A549 (cell line): ENCODE measurements at regions not wholly inside any gene's neighbourhood (a gene's known extent, or its start where the extent isn't known, plus 50 kb on each side); places are given as distances from the start of the nearest gene placed in this dataset.

Experiments used
- ATAC-seq, 2 experiments: fragments of 200-7000 bp in 1 of 2; fragments of >200 bp in 1 of 2; cut with Nextera tagmentation in 1 of 2; cut with Tn5 transposase in 1 of 2; 3 replicates each; pipeline versions ENCODE4 v1.8.0 to v1.9.1; 2018 to 2020; ENCODE audit warnings: mild to moderate bottlenecking in 1 of 2, moderate library complexity in 1 of 2
- CTCF ChIA-PET: fragments of 300-600 bp; sonication (Branson Sonifier 250); formaldehyde crosslinking; extraction: SDS; loops from one replicate; lab custom pipeline; 2021; ENCODE audit warnings: antibody characterized with exemption, inconsistent platforms; lab: Yijun Ruan, JAX
- POLR2A ChIA-PET: fragments of 350-600 bp; formaldehyde crosslinking; extraction: SDS; loops from one replicate; lab custom pipeline; 2021; ENCODE audit warnings: antibody characterized with exemption, inconsistent platforms; lab: Yijun Ruan, JAX
- DNase-seq, 2 experiments: peaks; one replicate each; pipeline versions ENCODE4 v3.0.0 to v3.0.0-alpha.2; 2011 to 2016; ENCODE audit warnings: low read depth in 1 of 2, low spot score in 1 of 2
- FAIRE-seq: peaks from 2 replicates; lab custom pipeline; 2011; peaks lifted over from hg19 to GRCh38; lab: Jason Lieb, UNC
- H3K27ac ChIP-seq, 2 experiments: fragments of >200 bp; sonication (Bioruptor Twin); formaldehyde crosslinking; 3 replicates each; pipeline ENCODE4 v1.5.1; 2016 to 2017
- H3K4me1 ChIP-seq: fragments of >200 bp; sonication (Bioruptor Twin); formaldehyde crosslinking; 3 replicates; pipeline ENCODE4 v1.6.1; 2016
- H3K4me2 ChIP-seq: fragments of >200 bp; sonication (Bioruptor Twin); formaldehyde crosslinking; 3 replicates; pipeline ENCODE4 v1.6.1; 2016
- H3K4me3 ChIP-seq: fragments of >200 bp; sonication (Bioruptor Twin); formaldehyde crosslinking; 3 replicates; pipeline ENCODE4 v1.5.1; 2016
- H3K9me3 ChIP-seq: fragments of >200 bp; sonication (Bioruptor Twin); formaldehyde crosslinking; 3 replicates; pipeline ENCODE4 v1.6.1; 2016
- BHLHE40 ChIP-seq: IDR thresholded peaks from 2 replicates; pipeline ENCODE4 v1.6.1; 2012; ENCODE audit warnings: low read depth, low read length, inconsistent platforms
- CEBPB ChIP-seq, 2 experiments: fragments of >200 bp in 1 of 2; sonication (Bioruptor Twin) in 1 of 2; formaldehyde crosslinking in 1 of 2; IDR thresholded peaks; 2 replicates each; pipeline ENCODE4 v1.6.1; 2012 to 2016
- CHD2 ChIP-seq: fragments of 150-350 bp; IDR thresholded peaks from 2 replicates; pipeline ENCODE4 v1.6.1; 2014; ENCODE audit warnings: low read length; ENCODE audit not compliant: partially characterized antibody
- FOSB ChIP-seq: fragments of 250-450 bp; sonication (Bioruptor Pico); IDR thresholded peaks from 2 replicates; pipeline ENCODE4 v1.5.0; 2020; ENCODE audit warnings: mild to moderate bottlenecking, moderate library complexity
- GATA3 ChIP-seq: IDR thresholded peaks from 2 replicates; pipeline ENCODE4 v1.6.1; 2012; ENCODE audit warnings: borderline replicate concordance
- HEYL ChIP-seq: fragments of 250-450 bp; sonication (Bioruptor Pico); IDR thresholded peaks from 2 replicates; pipeline ENCODE4 v1.8.0; 2021; ENCODE audit warnings: mild to moderate bottlenecking, moderate library complexity
- JUNB ChIP-seq: fragments of >200 bp; sonication (Bioruptor Twin); formaldehyde crosslinking; IDR thresholded peaks from 2 replicates; pipeline ENCODE4 v1.6.1; 2016
- KDM1A ChIP-seq: fragments of 200-600 bp; sonication (generic); IDR thresholded peaks from 2 replicates; pipeline ENCODE4 v1.6.1; 2016; ENCODE audit warnings: low read depth, mild to moderate bottlenecking
- MAFK ChIP-seq: fragments of 450-650 bp; IDR thresholded peaks from 2 replicates; pipeline ENCODE4 v1.6.1; 2014; ENCODE audit not compliant: partially characterized antibody
- NFE2L2 ChIP-seq: fragments of 150-350 bp; conservative IDR thresholded peaks from 2 replicates; pipeline ENCODE4 v1.6.1; 2014; ENCODE audit warnings: low read length
- RAD21 ChIP-seq, 2 experiments: fragments of >200 bp in 1 of 2; sonication (Bioruptor Twin) in 1 of 2; formaldehyde crosslinking in 1 of 2; IDR thresholded peaks in 1 of 2; conservative IDR thresholded peaks in 1 of 2; 2 replicates in 1 of 2; 3 replicates in 1 of 2; pipeline ENCODE4 v1.6.1; 2012 to 2018; ENCODE audit warnings: inconsistent platforms in 1 of 2
- RCOR1 ChIP-seq: fragments of 150-350 bp; IDR thresholded peaks from 2 replicates; pipeline ENCODE4 v1.6.1; 2014; ENCODE audit warnings: antibody characterized with exemption, low read length, low read depth
- RFX5 ChIP-seq: fragments of 450-650 bp; IDR thresholded peaks from 2 replicates; pipeline ENCODE4 v1.7.1; 2014; ENCODE audit warnings: antibody characterized with exemption, mild to moderate bottlenecking, moderate library complexity
- SREBF2 ChIP-seq: fragments of 450-650 bp; IDR thresholded peaks from 2 replicates; pipeline ENCODE4 v1.6.1; 2014; ENCODE audit warnings: mild to moderate bottlenecking, moderate library complexity
- TFCP2L1 ChIP-seq: fragments of 250-450 bp; sonication (Bioruptor Pico); IDR thresholded peaks from 2 replicates; pipeline ENCODE4 v1.5.0; 2021; ENCODE audit warnings: mild to moderate bottlenecking
- ZC3H11A ChIP-seq: fragments of 450-650 bp; IDR thresholded peaks from 2 replicates; pipeline ENCODE4 v1.6.1; 2014; ENCODE audit warnings: antibody characterized with exemption, mild to moderate bottlenecking
- ZFP36 ChIP-seq: fragments of 450-650 bp; IDR thresholded peaks from 2 replicates; pipeline ENCODE4 v1.6.1; 2014; ENCODE audit warnings: borderline replicate concordance; ENCODE audit not compliant: partially characterized antibody
- WGBS: methylation state at CpG from one replicate; pipeline ENCODE4 v1.1.6; 2017; ENCODE audit errors: missing lambda C conversion rate; 5-methylcytosine and 5-hydroxymethylcytosine counted together
- TF ChIP-seq, protein P1 (sequence below): IDR thresholded peaks from 2 replicates; pipeline ENCODE4 v1.6.1; 2012
- TF ChIP-seq, protein P2 (sequence below): fragments of >200 bp; sonication (Bioruptor Twin); formaldehyde crosslinking; IDR thresholded peaks from 3 replicates; pipeline ENCODE4 v1.5.1; 2016
- TF ChIP-seq, protein P3 (sequence below): IDR thresholded peaks from 2 replicates; pipeline ENCODE4 v1.6.1; 2012; ENCODE audit warnings: low read depth, borderline replicate concordance
- TF ChIP-seq, protein P4 (sequence below): IDR thresholded peaks from 2 replicates; pipeline ENCODE4 v1.6.1; 2012

DNA sequence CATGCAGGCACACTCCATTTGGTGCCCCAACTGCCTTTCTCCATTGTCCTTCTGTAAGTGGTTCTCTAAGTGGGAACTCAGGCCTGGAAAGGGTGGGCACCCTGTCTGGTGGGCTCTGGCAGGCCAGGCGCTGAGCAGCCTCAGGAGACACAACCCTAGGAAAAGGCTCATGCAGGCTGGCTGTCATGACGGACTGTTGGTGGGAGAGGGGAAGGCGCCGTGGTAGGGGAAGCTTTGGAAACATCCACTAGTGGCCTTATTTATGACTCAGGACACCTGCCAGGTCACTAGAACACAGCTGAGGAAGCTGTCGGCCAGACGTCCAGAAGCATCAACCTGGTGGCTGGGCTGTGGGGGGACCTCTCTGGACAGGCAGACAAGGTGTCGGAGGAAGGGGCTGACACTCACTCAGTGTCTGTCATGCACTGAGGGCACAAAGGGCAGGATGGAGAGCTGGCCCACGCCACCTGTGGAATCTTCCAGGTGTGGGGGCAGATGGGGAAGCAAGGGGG lies 216.0 kb downstream of the SEC14L1 start:
- H3K27ac ChIP-seq, result peak overlapping the region in 1 of 2 experiments; percentile 83; a peak in 4 of 6 replicates
- 83% methylated on average over 8 of the region's 8 CpGs for WGBS
- CTCF ChIA-PET, result interaction anchor here (0.9 to 5.7 kb wide), 6 partner anchors 25 to 138 kb away, joined by 3 to 43 read pairs (median 5); no protein-coding TSS in a partner anchor
- peaks cover 41% of the 10 kb centered on the region for H3K4me1 ChIP-seq
- peak in 1 of 2 experiments; percentile 51 for DNase-seq
- no peak overlapping the region for H3K4me2 ChIP-seq
- POLR2A ChIA-PET, result no interaction called here
- FAIRE-seq, result no peak
- ATAC-seq, result no peak; a peak in 1 of 6 replicates
- no peak for TF ChIP-seq JUNB
- no peak for TF ChIP-seq GATA3
- H3K9me3 ChIP-seq, result no peaks in the 10 kb centered on the region
- no peak overlapping the region for H3K4me3 ChIP-seq

DNA sequence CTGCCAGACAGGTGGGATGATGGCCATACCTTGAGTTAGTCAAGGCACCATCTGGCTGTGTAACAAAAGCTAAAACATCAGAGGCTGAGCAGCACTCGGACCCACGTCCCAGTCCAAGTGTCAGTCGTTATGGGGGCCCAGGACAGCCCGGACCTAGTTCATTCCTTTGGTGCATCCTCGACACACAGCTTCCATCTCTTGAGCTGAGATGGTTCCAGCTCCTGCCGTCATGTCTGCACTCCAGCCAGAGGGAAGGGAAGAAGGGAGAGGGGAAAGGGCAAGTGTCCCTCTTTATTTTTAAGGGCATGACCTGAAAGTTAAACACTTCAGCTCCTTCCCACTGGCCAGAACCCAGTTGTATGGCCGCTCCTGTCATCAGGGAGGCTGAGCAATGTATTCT lies 218.0 kb downstream of the SEC14L1 start:
- POLR2A ChIA-PET, result no interaction called here
- no peak overlapping the region for H3K4me2 ChIP-seq
- FAIRE-seq, result no peak
- no peak for ATAC-seq
- 100% methylated on average over 7 of the region's 7 CpGs for WGBS
- CTCF ChIA-PET, result interaction anchor here (1.1 to 5.7 kb wide), 7 partner anchors 9 to 71 kb away, joined by 3 to 43 read pairs (median 7); no protein-coding TSS in a partner anchor
- peaks cover 52% of the 10 kb centered on the region for H3K4me1 ChIP-seq
- H3K27ac ChIP-seq, result no peak overlapping the region
- H3K9me3 ChIP-seq, result no peaks in the 10 kb centered on the region
- no peak for DNase-seq
- H3K4me3 ChIP-seq, result no peak overlapping the region
- TF ChIP-seq ZFP36 (no peak), RCOR1 (no peak), BHLHE40 (no peak), SREBF2 (no peak), CEBPB (IDR thresholded peaks at IDR 0.05) (no peak), HEYL (no peak), RFX5 (no peak), ZC3H11A (no peak), MAFK (no peak), KDM1A (no peak), FOSB (CRISPR knock-in tag) (no peak), JUNB (no peak), RAD21 (conservative IDR thresholded peaks at IDR 0.05 in 1 of 2, IDR thresholded peaks at IDR 0.05 in 1 of 2) (no peak), CHD2 (no peak), NFE2L2 (no peak), TFCP2L1 (CRISPR knock-in tag) (no peak)
- TF ChIP-seq, protein P1, sequence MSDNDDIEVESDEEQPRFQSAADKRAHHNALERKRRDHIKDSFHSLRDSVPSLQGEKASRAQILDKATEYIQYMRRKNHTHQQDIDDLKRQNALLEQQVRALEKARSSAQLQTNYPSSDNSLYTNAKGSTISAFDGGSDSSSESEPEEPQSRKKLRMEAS, result no peak
- TF ChIP-seq, protein P2, sequence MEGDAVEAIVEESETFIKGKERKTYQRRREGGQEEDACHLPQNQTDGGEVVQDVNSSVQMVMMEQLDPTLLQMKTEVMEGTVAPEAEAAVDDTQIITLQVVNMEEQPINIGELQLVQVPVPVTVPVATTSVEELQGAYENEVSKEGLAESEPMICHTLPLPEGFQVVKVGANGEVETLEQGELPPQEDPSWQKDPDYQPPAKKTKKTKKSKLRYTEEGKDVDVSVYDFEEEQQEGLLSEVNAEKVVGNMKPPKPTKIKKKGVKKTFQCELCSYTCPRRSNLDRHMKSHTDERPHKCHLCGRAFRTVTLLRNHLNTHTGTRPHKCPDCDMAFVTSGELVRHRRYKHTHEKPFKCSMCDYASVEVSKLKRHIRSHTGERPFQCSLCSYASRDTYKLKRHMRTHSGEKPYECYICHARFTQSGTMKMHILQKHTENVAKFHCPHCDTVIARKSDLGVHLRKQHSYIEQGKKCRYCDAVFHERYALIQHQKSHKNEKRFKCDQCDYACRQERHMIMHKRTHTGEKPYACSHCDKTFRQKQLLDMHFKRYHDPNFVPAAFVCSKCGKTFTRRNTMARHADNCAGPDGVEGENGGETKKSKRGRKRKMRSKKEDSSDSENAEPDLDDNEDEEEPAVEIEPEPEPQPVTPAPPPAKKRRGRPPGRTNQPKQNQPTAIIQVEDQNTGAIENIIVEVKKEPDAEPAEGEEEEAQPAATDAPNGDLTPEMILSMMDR, result no peak
- TF ChIP-seq, protein P3, sequence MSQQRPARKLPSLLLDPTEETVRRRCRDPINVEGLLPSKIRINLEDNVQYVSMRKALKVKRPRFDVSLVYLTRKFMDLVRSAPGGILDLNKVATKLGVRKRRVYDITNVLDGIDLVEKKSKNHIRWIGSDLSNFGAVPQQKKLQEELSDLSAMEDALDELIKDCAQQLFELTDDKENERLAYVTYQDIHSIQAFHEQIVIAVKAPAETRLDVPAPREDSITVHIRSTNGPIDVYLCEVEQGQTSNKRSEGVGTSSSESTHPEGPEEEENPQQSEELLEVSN, result no peak
- TF ChIP-seq, protein P4, sequence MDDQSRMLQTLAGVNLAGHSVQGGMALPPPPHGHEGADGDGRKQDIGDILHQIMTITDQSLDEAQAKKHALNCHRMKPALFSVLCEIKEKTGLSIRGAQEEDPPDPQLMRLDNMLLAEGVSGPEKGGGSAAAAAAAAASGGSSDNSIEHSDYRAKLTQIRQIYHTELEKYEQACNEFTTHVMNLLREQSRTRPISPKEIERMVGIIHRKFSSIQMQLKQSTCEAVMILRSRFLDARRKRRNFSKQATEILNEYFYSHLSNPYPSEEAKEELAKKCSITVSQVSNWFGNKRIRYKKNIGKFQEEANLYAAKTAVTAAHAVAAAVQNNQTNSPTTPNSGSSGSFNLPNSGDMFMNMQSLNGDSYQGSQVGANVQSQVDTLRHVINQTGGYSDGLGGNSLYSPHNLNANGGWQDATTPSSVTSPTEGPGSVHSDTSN, result no peak
- TF ChIP-seq, all 56 proteins: peak for 0

DNA sequence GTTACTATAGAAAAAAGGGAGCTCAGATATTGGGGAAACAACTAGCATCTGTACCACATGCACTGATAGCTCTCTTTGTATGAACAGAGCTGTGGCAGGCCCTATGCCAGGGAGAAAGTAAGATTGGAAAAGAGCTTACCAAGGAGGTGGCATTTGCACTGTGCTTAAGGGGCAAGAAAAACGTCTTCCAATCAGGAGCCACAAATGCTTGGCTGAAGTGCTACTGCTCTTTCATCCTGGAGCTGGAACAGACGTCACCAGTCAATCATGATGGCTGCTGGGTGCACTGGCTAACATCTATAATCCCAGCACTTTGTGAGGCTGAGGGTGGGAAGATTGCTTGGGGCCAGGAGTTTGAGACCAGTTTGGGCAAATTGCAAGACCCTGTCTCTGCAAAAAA lies 218.5 kb downstream of the SEC14L1 start:
- Histone ChIP-seq H3K9me3 (no peaks in the 10 kb centered on the region), H3K4me2 (no peak overlapping the region), H3K27ac (no peak overlapping the region), H3K4me1 (peaks cover 52% of the 10 kb centered on the region), H3K4me3 (no peak overlapping the region)
- FAIRE-seq, result no peak
- CTCF ChIA-PET, result interaction anchor here (1.1 to 5.7 kb wide), 6 partner anchors 9 to 71 kb away, joined by 4 to 43 read pairs (median 8); no protein-coding TSS in a partner anchor
- POLR2A ChIA-PET, result no interaction called here
- TF ChIP-seq MAFK (no peak), RAD21 (conservative IDR thresholded peaks at IDR 0.05 in 1 of 2, IDR thresholded peaks at IDR 0.05 in 1 of 2) (no peak)
- WGBS, result 77% methylated on average over 2 of the region's 2 CpGs
- ATAC-seq, result no peak
- DNase-seq, result no peak
